ENCODE measurements at regions not wholly inside any gene's neighbourhood (a gene's known extent, or its start where the extent isn't known, plus 50 kb on each side); places are given as distances from the start of the nearest gene placed in this dataset.
A peak's percentile ranks its signal among the peaks of the same experiment; 100 is the strongest.

GRCh38 chr3:157865352-157866000, 240.7 kb downstream of the SHOX2 start:
- Mint-ChIP-seq H3K4me3 (no peak overlapping the region), H3K9me3 (no peaks in the 10 kb centered on the region), H3K27me3 (ENCODE audit: low read depth) (peaks cover 40% of the 10 kb centered on the region), H3K4me1 (peaks cover 1% of the 10 kb centered on the region), H3K27ac (no peak overlapping the region), H3K36me3 (no peaks in the 10 kb centered on the region)
- TF ChIP-seq, protein P1, sequence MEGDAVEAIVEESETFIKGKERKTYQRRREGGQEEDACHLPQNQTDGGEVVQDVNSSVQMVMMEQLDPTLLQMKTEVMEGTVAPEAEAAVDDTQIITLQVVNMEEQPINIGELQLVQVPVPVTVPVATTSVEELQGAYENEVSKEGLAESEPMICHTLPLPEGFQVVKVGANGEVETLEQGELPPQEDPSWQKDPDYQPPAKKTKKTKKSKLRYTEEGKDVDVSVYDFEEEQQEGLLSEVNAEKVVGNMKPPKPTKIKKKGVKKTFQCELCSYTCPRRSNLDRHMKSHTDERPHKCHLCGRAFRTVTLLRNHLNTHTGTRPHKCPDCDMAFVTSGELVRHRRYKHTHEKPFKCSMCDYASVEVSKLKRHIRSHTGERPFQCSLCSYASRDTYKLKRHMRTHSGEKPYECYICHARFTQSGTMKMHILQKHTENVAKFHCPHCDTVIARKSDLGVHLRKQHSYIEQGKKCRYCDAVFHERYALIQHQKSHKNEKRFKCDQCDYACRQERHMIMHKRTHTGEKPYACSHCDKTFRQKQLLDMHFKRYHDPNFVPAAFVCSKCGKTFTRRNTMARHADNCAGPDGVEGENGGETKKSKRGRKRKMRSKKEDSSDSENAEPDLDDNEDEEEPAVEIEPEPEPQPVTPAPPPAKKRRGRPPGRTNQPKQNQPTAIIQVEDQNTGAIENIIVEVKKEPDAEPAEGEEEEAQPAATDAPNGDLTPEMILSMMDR (IDR thresholded peaks at IDR 0.05; ENCODE audit: unreplicated experiment) = peak; percentile 52
- no peak for DNase-seq (ENCODE audit: low spot score in 2 of 2, unreplicated experiment in 2 of 2)

GRCh38 chr3:157861076-157861765, 245.0 kb downstream of the SHOX2 start:
- TF ChIP-seq, protein P1 (IDR thresholded peaks at IDR 0.05; ENCODE audit: unreplicated experiment) = no peak
- Mint-ChIP-seq H3K4me3 (no peak overlapping the region), H3K27me3 (ENCODE audit: low read depth) (peaks cover 37% of the 10 kb centered on the region), H3K36me3 (no peaks in the 10 kb centered on the region), H3K27ac (no peak overlapping the region), H3K4me1 (peaks cover 16% of the 10 kb centered on the region), H3K9me3 (no peaks in the 10 kb centered on the region)
- no peak for DNase-seq (ENCODE audit: low spot score in 2 of 2, unreplicated experiment in 2 of 2)

DNA sequence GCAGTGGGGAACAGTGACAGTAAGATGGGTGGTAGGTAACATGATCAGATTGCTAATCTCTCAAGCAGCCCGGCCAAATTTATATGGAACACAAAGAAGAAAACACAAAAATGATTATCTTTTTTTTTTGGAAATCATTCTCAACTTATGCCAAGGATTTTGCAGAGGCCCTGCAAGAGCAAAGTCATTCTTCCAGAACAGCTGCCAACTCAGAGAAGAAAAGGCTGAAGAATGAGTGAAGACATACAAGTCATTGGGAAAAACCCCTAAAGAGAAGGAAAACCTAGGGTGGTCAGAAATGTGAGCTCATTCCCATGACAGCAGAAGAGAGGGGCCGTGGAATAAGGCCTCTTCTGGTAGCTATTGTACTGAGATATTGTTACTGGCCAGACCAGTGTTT, 246.7 kb downstream of the SHOX2 start:
- no peak overlapping the region for H3K27ac Mint-ChIP-seq
- no peaks in the 10 kb centered on the region for H3K9me3 Mint-ChIP-seq
- no peak overlapping the region for H3K4me3 Mint-ChIP-seq
- no peak for DNase-seq (ENCODE audit: low spot score in 2 of 2, unreplicated experiment in 2 of 2)
- peaks cover 20% of the 10 kb centered on the region for H3K4me1 Mint-ChIP-seq
- peaks cover 25% of the 10 kb centered on the region for H3K27me3 Mint-ChIP-seq (ENCODE audit: low read depth)
- no peaks in the 10 kb centered on the region for H3K36me3 Mint-ChIP-seq
- TF ChIP-seq, protein P1 (IDR thresholded peaks at IDR 0.05; ENCODE audit: unreplicated experiment) = no peak

- TF ChIP-seq, protein P1 (IDR thresholded peaks at IDR 0.05; ENCODE audit: unreplicated experiment) = no peak
- Mint-ChIP-seq H3K36me3 (no peaks in the 10 kb centered on the region), H3K27me3 (ENCODE audit: low read depth) (peaks cover 21% of the 10 kb centered on the region), H3K27ac (no peak overlapping the region), H3K4me3 (no peak overlapping the region), H3K9me3 (no peaks in the 10 kb centered on the region), H3K4me1 (peaks cover 20% of the 10 kb centered on the region)
- no peak for DNase-seq (ENCODE audit: low spot score in 2 of 2, unreplicated experiment in 2 of 2)
Observed at GRCh38 chr3:157858821-157859220, 247.4 kb downstream of the SHOX2 start.

GRCh38 chr3:157857440-157857839, 248.8 kb downstream of the SHOX2 start:
- no peak overlapping the region for H3K27ac Mint-ChIP-seq
- H3K4me1 Mint-ChIP-seq = peaks cover 20% of the 10 kb centered on the region
- H3K27me3 Mint-ChIP-seq (ENCODE audit: low read depth) = peaks cover 14% of the 10 kb centered on the region
- DNase-seq (ENCODE audit: low spot score in 2 of 2, unreplicated experiment in 2 of 2) = no peak
- TF ChIP-seq, protein P1 (IDR thresholded peaks at IDR 0.05; ENCODE audit: unreplicated experiment) = no peak
- H3K4me3 Mint-ChIP-seq = no peak overlapping the region
- H3K36me3 Mint-ChIP-seq = no peaks in the 10 kb centered on the region
- peaks cover 12% of the 10 kb centered on the region for H3K9me3 Mint-ChIP-seq

Measured in mesothelial cell of epicardium (in vitro differentiated cells).